ENCODE measurements at regions not wholly inside any gene's neighbourhood (a gene's known extent, or its start where the extent isn't known, plus 50 kb on each side); places are given as distances from the start of the nearest gene placed in this dataset.

DNA sequence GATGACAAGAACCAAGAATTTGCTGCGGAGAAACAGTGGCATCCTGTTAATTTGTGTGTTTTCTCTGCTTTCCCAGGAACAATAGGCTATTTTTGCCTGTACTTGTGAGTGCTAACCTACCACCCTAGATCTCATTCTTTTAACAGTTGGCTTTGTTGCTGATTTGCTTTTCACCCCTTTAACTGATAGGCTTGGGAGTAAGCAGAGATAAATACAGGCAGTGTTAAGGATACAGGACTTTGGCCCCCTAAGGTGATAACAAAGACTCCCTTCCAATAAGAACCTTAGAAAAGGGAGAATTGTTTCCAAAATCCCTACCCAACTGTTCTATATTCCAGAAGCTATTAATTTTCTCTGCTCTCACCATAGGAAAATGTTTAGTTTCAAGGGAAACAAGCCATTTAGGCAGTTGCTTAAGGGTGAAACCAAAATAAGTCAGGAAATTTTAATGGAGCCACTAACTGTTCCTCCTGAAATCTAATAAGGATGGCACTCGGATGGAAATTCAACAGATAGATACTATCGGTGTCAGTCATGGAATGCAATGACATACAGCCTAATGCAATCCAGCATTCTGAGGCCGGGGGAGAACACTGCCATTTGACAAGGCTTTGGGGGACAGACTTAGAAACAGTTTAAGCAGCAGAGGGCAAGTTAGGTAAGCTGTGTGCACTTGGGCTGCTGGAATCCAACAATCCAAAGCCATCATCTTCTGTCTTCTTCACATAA, 238.8 kb downstream of the RNF152 start:
- no peak for TF ChIP-seq CTCF (IDR thresholded peaks at IDR 0.05; ENCODE audit: insufficient read depth, low read depth, low read length)
- H3K4me3 ChIP-seq (ENCODE audit: low read depth, low read length), result no peak overlapping the region
- no peak for DNase-seq (ENCODE audit: low read depth)

- DNase-seq (ENCODE audit: low read depth), result no peak
- TF ChIP-seq CTCF (IDR thresholded peaks at IDR 0.05; ENCODE audit: insufficient read depth, low read depth, low read length), result no peak
- no peak overlapping the region for H3K4me3 ChIP-seq (ENCODE audit: low read depth, low read length)
These were observed 240.9 kb downstream of the RNF152 start for GRCh38 chr18:61651880-61652268.

- H3K4me3 ChIP-seq (ENCODE audit: low read depth, low read length), result no peak overlapping the region
- no peak for TF ChIP-seq CTCF (IDR thresholded peaks at IDR 0.05; ENCODE audit: insufficient read depth, low read depth, low read length)
- DNase-seq (ENCODE audit: low read depth), result no peak
These were observed 241.5 kb downstream of the RNF152 start for GRCh38 chr18:61651145-61651879.

- no peak overlapping the region for H3K4me3 ChIP-seq (ENCODE audit: low read depth, low read length)
- no peak for DNase-seq (ENCODE audit: low read depth)
- no peak for TF ChIP-seq CTCF (IDR thresholded peaks at IDR 0.05; ENCODE audit: insufficient read depth, low read depth, low read length)
These were observed 248.7 kb downstream of the RNF152 start for GRCh38 chr18:61643884-61644647.

- DNase-seq (ENCODE audit: low read depth), result peak; percentile 82
- H3K4me3 ChIP-seq (ENCODE audit: low read depth, low read length), result no peak overlapping the region
- no peak for TF ChIP-seq CTCF (IDR thresholded peaks at IDR 0.05; ENCODE audit: insufficient read depth, low read depth, low read length)
These were observed 252.9 kb downstream of the RNF152 start for GRCh38 chr18:61639886-61640285.

- peak; percentile 16 for DNase-seq (ENCODE audit: low read depth)
- TF ChIP-seq CTCF (IDR thresholded peaks at IDR 0.05; ENCODE audit: insufficient read depth, low read depth, low read length), result no peak
- no peak overlapping the region for H3K4me3 ChIP-seq (ENCODE audit: low read depth, low read length)
These were observed 254.8 kb downstream of the RNF152 start for GRCh38 chr18:61637905-61638595.
